IPS-18c (cell line): ENCODE measurements at regions not wholly inside any gene's neighbourhood (a gene's known extent, or its start where the extent isn't known, plus 50 kb on each side); places are given as distances from the start of the nearest gene placed in this dataset.
"Not testable (repeated sequence)": the region's sequence is repeated elsewhere in the genome, so short reads cannot be mapped to it uniquely, and the experiment has no call there.

Source experiments
- H3K4me3 ChIP-seq: 2 replicates; pipeline ENCODE4 v1.7.0; 2013; ENCODE audit warnings: low read depth, mild to moderate bottlenecking, low read length, moderate library complexity; ENCODE audit not compliant: insufficient read depth
- H3K9me3 ChIP-seq: one replicate; pipeline ENCODE4 v1.6.1; 2013; ENCODE audit warnings: mild to moderate bottlenecking, low read length, moderate library complexity; ENCODE audit not compliant: control insufficient read depth, insufficient read depth

DNA sequence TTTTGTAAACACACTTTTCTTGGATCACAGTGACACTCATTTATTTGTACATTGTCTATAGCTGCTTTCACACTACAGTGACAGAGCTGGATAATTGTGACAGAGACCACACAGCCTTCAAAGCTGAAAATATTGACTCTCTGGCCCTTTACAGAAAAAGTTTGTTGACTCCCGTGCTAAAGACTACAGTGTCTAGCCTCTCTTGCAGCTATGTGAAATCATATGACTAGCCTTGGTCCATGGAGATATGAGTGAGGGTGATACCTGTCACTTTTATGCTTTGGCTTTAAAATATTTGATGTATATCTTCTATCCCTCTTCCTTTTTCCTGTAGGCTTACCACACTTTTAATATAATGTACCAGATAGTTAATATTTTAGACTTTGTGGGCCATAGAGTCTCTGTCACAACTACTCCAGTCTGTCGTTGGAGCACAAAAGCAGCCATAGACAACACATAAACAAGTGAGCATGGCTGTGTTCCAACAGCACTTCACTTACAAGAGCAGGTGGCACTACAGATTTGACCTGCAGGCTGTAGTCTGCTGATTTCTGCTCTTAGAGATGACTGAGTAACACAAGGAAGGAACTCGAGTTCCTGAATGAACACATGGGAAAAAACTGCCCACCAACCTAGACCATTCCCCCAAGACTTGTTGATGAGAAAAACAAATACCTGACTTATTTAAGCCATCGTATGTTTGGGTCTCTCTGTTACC lies 73.5 kb upstream of the ANKRD55 start:
- Histone ChIP-seq H3K4me3 (no peak overlapping the region), H3K9me3 (peaks cover 4% of the 10 kb centered on the region)

GRCh38 chr5:56305001-56305950 lies 72.1 kb upstream of the ANKRD55 start:
- H3K9me3 ChIP-seq, result peaks cover 4% of the 10 kb centered on the region

GRCh38 chr5:56303511-56303910 lies 70.4 kb upstream of the ANKRD55 start:
- Histone ChIP-seq H3K9me3 (peaks cover 4% of the 10 kb centered on the region), H3K4me3 (no peak overlapping the region)

More at GRCh38 chr5:56305001-56305950, 72.1 kb upstream of the ANKRD55 start:
- H3K4me3 ChIP-seq, result no peak overlapping the region

- Histone ChIP-seq H3K9me3 (peaks cover 4% of the 10 kb centered on the region), H3K4me3 (no peak overlapping the region)
Measured at GRCh38 chr5:56302027-56302426, 68.9 kb upstream of the ANKRD55 start.

- Histone ChIP-seq H3K9me3 (peaks cover under 1% of the 10 kb centered on the region), H3K4me3 (no peak overlapping the region)
Measured at GRCh38 chr5:56301069-56301468, 67.9 kb upstream of the ANKRD55 start.

- H3K4me3 ChIP-seq, result no peak overlapping the region
- H3K9me3 ChIP-seq, result no peaks in the 10 kb centered on the region
Measured at GRCh38 chr5:56299212-56299611, 66.1 kb upstream of the ANKRD55 start.

- Histone ChIP-seq H3K4me3 (no peak overlapping the region), H3K9me3 (no peaks in the 10 kb centered on the region)
Measured at GRCh38 chr5:56298336-56299090, 65.4 kb upstream of the ANKRD55 start.

- Histone ChIP-seq H3K4me3 (no peak overlapping the region), H3K9me3 (no peaks in the 10 kb centered on the region)
Measured at GRCh38 chr5:56297851-56298250, 64.7 kb upstream of the ANKRD55 start.

DNA sequence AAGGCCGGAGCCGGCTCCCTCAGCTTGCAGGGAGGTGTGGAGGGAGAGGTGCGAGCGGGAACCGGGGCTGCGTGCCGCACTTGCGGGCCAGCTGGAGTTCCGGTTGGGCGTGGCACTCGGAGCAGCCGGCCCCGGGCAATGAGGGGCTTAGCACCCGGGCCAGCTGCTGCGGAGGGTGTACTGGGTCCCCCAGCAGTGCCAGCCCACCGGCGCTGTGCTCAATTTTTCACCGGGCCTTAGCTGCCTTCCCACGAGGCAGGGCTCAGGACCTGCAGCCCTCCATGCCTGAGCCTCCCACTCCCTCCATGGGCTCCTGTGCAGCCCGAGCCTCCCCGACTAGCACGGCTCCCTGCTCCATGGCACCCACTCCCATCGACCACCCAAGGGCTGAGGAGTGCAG lies 62.2 kb upstream of the ANKRD55 start:
- H3K4me3 ChIP-seq, H3K9me3 ChIP-seq: not testable (repeated sequence)

- H3K4me3 ChIP-seq, result no peak overlapping the region
- H3K9me3 ChIP-seq, result no peaks in the 10 kb centered on the region
Measured at GRCh38 chr5:56294354-56294753, 61.2 kb upstream of the ANKRD55 start.

DNA sequence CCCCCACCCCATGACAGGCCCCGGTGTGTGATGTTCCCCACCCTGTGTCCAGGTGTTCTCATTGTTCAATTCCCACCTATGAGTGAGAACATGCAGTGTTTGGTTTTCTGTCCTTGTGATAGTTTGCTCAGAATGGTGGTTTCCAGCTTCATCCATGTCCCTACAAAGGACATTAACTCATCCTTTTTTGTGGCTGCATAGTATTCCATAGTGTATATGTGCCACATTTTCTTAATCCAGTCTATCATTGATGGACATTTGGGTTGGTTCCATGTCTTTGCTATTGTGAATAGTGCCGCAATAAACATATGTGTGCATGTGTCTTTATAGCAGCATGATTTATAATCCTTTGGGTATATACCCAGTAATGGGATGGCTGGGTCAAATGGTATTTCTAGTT lies 59.7 kb upstream of the ANKRD55 start:
- H3K9me3 ChIP-seq, H3K4me3 ChIP-seq: not testable (repeated sequence)

GRCh38 chr5:56291661-56292374 lies 58.7 kb upstream of the ANKRD55 start:
- Histone ChIP-seq H3K4me3 (no peak overlapping the region), H3K9me3 (no peaks in the 10 kb centered on the region)

DNA sequence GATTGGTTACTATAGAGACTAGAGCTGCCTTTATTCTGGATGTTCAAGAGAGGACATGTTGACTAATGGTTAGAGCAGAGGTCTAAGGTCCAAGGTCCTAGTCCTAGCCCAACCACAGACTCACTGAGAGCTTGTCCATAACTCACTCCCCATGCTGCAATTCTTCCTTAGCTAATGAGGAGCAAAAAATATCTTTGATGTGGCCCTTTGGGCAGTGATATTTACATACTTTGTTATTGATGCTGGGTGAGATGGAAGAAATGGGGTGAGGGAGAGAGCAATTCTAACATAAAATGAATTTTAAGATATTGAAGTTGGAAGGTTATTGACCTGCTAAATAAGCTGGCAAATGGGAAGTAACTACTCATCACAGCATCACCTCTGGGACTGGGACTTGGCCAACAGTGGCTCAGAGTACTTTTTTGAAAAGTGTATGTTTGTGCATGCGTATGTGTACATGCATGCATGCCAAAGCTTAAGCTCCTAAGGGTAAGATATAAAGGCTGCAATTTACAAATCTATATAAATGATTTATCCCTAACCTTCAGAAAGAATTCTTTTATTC lies 58.0 kb upstream of the ANKRD55 start:
- H3K4me3 ChIP-seq, result no peak overlapping the region
- H3K9me3 ChIP-seq, result no peaks in the 10 kb centered on the region

DNA sequence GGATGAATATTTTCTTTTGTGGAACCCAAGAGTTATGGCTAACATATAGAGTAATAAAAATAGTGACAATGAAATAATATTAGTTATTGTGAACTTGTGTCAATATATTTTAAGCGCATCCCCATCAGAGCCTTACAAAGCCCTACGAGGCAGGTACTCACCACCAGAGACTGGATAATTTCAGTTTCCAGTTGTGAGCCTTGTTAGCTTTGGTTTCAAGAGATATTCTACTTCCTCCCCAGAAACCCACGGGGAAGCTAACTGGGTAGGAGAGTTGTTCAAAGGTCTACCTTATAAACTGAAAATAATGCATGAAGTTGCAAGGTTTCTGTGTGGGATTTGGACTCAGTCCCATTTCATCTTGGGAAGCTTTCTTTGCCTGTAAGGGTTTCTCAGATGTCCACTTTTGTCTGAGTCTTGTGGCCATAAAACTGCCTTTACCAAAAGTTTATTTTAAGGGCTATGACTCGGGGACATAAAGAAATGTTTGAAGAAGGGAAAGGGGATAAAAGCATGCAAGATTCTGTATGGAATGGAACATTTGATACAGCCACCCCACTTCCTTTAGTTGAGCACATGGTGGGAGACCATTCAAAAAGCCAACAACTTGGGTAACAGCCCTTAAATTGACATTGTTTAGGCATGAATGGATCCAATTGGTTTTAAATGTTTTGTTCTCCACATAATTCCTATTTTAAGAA lies 57.4 kb upstream of the ANKRD55 start:
- Histone ChIP-seq H3K4me3 (no peak overlapping the region), H3K9me3 (no peaks in the 10 kb centered on the region)

DNA sequence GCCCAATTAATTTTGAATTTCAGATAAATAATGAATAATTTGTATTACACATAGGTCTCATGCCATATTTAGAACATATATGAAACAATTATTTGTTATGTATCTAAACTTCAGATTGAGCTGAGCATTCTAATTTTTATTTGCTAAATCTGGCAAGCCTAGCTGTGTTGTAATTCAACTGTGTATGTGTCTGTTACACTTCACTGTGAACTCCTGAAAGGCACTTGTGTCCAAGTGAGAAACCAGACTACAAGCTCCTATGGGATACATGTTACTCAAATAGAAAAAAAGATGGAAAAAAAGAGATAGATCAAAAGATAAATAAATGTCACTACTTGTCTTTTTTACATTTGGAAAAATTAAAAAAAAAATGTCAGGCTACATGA lies 56.5 kb upstream of the ANKRD55 start:
- Histone ChIP-seq H3K4me3 (no peak overlapping the region), H3K9me3 (no peaks in the 10 kb centered on the region)

DNA sequence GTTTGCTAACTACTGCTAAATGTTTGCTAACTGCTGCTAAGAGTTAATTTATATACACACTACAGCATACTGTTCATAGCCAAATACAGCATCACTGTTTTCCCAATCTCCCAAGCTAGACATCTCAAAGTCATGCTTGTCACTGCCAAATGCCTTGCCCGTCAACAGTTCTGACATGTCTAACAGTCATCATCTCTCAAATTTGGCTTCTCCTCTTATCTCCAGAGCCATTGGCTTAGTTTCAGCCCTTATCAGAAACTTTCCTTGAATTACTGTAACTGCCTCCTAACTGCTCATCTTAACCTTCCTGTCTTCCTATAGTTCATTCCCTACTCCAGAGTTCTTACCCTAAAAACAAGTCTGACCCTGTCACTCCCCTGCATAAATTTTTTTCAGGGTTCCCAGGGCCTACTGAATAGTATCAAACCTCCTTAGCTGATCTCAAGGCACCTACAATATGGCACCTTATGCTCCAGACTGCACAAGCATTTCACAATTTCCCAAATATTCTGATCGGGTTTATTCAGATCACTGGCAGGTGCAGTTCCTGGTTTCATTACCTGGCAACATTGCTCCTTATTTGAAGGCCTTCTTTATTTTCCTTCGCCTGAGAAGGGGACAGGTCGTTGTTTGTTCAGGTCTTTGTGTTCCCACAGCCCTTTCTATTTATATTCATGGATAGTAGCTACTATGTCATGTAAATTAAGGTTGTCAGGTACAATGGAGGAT lies 55.9 kb upstream of the ANKRD55 start:
- no peak overlapping the region for H3K4me3 ChIP-seq
- no peaks in the 10 kb centered on the region for H3K9me3 ChIP-seq
